Fibroblast of peridontal ligament (primary cell): ENCODE measurements at regions not wholly inside any gene's neighbourhood (a gene's known extent, or its start where the extent isn't known, plus 50 kb on each side); places are given as distances from the start of the nearest gene placed in this dataset.

Experiments
- DNase-seq: peaks from one replicate; pipeline ENCODE4 v3.0.0-alpha.2; 2010; ENCODE audit errors: extremely low read depth

DNA sequence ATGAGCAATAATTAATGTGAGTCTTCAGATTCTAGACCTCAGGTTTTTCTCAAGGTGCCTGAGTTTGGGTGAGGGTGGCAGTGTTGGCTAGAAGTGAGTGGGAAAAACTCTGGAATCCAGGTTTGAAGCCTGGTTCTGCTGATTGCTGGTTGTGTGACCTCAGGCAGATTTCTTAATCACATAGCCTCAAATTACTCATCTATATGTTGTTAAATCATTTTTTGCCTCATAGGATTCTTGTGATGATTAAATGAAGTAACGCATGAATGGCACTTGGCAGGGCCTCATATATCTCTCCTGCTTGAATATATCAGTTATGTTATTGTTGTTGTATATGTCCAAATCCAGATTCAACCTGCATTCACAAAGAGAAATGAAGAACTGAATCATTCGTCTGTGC lies 60.5 kb downstream of the NR2F2 start:
- no peak for DNase-seq

DNA sequence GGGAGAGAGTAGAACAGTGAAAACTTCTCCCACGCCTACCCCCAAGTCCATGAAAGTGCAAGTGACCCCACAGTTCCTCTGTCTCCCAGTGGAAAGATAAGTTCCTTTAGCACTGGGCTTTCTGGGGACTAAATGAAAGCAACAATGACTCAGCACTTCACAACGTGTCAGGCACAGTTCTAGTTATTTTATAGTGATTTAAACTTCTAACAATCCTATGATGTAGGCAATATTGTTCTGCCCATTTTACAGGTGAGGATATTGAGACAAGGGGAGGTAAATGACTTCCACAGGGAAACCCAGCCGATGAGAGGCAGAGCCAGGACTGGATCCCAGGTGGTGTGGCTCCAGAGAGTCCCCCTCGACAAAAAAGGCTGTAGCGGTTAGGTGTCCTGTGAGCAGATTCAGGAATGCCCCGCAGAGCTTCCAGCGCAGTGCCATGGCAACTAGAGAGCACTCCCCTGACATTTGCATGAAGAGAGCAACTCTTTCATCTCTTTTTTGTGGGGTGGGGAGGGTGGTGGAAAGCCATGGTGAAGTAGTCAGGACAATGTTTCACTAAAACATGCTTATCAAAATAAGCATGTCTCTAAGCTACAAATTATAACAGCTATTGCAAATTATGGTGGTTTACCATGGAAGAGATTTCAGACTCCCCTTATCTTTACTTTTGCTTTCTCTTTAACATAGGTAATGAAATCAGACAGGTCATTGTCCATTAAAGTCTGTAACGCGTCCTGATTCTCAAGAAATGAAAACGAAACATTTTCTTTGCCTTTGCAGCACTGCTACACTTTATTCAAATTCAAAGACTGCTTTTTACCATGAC lies 62.1 kb downstream of the NR2F2 start:
- no peak for DNase-seq

DNA sequence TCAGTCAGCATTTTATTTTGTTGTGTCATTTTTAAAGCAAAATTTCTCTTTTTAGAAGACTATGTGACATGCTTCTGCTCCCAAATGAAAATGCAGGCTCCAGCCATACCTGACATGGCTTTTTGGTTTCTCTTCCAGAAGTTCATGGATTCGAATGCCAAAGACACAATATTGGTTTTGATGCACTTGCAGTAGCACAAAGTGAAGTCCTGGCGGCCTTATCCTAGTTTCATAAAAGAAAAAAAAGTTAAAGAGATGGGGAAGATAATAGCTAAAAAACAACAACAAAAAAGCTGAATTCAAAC lies 62.7 kb downstream of the NR2F2 start:
- DNase-seq = no peak

DNA sequence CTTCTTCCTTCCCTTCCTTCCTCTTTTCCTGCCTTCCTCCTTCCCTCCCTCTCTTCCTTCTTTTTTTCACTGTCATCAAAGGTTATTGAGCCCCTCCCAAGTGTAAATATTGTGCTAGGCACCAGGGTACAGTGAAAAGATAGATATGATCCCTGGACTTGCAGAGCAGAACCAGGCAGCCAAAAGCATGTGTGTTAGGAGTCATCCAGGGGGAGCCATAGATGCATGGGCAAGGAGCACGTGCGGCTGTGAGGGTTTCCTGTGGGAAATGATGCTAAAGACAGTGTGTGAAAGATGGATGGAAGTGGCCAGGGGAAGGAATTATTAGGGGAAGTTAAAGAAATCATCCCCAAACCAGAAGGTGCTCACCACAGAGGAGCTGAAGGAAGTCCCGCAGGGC lies 65.2 kb downstream of the NR2F2 start:
- no peak for DNase-seq

DNA sequence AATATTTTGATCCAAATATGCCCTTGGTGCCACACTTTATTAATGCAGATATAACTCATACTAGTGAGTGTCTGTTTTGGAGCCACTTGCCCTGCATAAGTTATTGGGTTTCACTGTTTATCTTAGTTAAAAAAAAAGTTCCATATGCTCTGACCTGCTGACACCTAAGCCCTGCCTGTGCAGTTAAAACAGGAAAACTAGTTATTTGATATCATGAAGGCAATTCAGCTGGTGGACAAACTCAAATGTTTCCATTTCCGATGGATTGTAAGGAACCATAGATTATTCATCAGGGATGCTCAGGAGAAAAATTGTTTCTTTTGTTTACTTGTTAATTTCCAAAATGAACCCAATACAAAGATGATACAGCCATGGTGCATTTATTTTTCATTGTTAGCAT lies 68.3 kb downstream of the NR2F2 start:
- DNase-seq = no peak

DNA sequence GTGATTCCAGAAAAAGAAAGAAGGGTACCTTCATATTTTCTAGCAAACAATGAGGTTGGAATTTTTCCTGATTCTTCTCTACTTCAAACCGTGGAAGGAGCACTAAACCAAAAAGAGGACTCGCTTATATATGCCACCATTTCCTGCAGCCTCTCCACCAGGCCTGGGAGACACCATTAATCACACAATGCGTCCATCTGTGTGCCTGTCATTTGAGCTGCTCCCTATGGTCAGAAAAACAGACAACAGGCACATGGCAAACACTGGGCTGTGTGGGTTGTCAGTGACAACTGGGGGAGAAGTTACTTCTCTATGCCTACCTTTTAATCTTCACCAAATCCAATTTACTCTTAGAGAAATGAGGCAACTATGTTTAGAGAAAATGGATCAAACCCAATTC lies 71.9 kb downstream of the NR2F2 start:
- DNase-seq = no peak

DNA sequence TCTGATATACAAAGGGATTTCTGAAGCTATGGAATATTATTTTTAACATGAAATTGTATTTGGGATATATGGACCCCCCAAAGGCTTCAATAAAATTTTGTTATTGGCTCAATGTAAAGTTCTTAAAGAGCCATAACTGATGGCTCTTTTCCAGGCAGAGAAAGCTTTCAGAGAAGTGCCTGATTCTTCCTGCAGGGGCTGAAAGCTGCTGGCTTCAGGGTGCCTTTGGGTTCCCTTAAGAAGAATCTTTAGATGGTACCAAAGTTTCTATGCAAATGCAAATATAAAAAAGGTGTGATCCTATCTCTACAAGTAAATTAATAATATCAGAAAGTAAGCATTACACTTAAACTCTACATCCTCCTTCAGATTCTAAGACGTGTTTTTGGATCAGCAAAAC lies 72.6 kb downstream of the NR2F2 start:
- DNase-seq = no peak

DNA sequence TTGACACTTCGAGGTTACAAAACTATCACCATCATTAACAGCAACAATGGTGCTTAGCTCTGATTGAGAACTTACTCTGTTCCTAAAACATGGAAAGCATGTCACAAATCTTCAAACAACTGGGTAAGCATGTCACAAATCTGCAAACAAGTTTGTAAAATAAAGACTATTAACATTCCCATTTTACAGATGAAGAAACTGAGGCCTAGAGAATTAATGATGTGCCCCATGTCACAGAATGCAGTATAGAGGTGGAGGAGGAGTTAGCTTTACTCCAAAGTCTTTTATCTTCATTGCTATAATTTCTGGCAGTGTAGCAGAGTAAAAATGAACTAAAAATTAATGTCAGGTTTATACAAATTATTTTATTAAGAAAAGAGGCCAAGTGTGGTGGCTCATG lies 73.4 kb downstream of the NR2F2 start:
- DNase-seq = no peak

DNA sequence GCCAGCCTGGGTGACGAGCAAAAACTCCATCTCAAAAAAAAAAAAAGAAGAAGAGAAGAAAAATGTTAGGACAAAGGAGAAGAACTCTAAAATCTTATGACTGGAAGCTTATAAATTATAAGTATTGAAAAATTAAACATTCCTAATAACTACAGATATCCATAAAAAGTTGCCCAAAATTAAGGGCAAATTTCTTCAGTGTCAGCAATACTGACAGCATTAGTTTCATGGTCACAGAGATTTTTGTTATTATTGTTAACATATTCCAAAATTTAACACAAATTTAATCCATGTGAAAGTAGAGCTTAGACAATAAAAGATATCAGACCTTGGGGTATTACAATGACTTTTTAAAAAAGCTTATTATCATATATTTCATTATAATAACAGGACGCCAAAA lies 74.1 kb downstream of the NR2F2 start:
- DNase-seq = no peak

DNA sequence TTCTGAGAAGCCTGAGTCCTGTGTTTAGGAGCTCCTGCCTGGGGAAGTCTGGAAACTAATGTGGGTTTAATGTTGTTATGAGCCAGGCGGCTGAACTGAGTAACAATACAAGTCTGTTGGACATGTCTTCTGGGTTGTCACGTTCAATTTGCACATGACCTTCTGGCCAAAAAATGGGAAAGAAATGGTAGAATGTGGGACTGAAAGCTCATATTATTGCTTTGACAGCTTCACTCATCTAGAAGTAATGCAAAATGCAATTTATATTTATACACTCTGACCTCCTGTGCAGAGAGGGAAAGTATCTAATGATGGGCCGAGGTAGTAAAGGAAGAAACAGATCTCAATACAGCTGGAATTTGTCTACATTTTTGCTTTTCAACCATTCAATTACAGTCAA lies 75.8 kb downstream of the NR2F2 start:
- no peak for DNase-seq

DNA sequence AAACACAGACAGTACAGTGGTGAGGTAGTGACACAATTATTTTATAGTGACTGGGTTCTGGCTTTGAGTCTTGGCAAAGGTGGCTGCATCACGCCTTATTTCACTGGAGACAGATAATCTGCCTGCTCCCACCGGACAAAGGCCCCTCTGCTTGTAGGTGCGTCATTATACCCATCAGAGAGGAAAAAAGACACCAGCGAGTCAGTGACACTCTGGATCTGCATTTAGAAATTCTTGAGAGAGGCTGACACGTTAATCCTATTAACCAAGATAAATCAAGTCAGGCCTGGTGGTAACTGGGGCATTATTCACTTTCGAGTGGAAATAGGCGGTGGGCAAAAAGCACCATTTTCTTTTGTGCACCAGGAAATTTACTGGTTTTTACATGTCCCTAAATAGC lies 76.2 kb downstream of the NR2F2 start:
- no peak for DNase-seq

DNA sequence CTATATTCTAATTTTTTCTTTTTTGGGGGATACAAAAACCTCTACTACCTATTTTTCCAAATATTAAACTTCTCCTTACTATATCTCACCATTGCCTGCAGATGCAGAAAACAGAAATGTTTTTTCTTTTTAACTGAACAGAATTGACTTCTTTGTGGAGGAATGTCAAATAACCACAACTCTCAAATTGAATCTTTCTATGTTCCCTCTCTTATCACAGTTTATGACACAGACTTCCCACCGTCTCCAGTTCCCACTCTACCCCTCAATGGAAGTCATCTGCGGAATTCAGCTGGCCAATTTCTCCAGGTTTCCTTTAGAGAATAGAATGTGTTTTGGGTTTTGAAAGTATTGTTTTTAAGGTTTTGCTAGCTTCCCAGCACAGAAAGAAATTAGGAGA lies 77.0 kb downstream of the NR2F2 start:
- DNase-seq = no peak

DNA sequence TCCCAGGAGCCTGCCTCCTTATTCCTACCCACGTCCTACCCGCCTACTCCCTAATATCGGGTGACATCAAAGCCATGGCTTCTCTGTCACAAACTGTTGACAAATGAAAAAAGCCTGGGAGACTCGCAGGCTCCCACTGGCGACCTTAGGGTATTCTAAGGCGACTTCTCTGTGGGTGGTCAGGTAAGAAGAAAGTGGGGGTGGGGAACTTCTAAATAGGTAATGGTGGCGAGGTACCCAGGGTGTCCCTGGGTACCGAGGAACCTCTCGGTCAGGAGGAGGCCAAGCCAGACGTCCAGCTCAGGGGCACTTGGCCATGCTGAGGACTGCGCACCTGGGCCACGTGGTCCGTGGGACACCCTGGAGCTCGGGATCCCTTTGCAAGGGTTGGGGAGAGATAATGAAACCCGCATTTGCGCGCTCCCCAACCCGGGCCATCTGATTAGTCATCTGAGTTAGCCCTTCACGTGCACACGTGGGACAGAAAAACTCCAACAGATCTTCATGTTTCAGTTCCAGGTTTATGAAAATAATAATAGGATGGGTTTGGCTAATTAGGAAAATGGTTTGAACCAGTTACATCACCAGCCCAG lies 78.2 kb downstream of the NR2F2 start:
- no peak for DNase-seq

DNA sequence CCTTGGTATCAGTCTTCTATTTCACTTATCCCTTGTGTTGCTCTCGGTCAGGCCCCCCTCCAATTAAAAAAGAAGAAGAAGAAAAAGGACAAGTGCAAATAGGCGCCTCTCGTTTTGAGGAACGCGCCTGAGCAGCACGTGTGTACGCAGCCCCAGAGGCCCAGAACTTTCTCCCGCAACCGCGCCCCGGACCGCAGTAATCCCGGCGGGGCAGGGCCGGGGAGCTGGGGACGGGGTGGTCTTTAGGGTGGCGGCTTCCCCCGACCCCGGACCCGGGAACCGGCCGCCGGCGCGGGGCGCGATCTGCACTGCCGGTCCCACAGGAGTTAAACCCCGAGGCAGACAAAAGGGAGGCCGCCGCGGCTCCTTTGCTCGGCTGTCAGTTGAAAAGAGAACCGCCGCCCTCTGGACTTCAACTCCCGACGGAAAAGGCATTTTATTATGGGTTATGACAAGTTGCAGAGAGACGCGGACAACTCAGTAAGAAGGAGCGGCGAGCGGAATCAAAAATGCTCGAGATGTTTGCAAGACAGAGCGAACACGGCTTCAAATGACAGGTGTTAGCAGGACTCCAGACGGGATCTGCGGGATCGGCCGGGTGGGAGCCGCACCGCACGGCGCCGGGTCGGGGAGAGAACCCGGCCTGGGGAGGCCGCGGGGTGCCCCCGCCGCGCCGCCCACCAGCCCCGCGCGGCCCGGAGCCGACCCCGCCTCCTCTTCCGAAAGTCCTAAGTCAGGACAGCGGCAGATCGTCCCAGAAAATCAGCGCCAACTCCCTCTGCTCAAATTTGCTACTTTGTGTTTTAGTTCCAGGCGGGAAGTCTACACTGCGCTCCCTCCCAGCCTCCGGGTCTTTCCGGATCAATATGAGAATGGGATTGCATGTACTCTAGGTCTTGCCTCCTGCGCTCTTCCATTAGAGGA lies 79.0 kb downstream of the NR2F2 start:
- no peak for DNase-seq

DNA sequence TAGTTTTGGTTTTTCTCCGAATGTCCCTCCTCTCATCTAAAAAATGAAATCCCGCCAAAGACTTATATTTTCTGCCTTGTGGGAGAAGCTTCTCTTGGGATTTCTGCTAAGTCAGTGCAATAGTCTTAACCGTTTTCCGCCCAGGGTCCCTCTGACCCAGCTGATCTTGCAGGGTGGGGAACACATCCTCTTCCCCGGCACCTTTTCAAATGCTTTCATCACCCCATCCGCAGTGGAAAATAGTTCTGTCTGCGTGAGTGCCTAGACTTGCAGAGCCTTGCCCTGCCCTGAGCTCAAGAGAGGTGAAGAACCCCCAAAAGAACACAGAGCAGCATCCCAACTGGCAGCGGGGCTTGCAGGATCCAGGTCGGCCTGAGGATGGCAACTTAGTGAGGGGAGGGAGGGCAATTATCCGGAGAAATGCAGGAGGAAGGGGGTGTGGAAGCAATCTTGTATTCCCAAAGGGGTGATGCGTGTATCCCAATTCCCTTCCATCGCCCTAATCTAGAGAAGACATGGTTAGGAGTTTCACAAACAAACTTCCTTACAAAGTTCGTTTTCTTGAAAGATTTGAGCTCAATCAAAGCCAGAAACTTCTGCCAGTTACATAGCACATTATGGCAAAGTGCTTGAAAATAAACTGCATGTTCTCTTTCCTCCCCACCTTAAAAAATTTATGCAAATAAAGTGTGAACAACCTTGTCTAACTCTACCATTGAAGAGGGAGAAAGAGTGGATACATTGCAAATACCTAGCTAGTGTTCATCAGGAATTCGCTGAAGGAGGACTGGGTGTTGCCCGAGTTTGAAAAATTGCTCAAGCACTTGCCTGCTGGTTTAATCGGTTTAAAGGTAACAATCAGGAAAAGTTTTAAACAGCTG lies 79.9 kb downstream of the NR2F2 start:
- DNase-seq = no peak

DNA sequence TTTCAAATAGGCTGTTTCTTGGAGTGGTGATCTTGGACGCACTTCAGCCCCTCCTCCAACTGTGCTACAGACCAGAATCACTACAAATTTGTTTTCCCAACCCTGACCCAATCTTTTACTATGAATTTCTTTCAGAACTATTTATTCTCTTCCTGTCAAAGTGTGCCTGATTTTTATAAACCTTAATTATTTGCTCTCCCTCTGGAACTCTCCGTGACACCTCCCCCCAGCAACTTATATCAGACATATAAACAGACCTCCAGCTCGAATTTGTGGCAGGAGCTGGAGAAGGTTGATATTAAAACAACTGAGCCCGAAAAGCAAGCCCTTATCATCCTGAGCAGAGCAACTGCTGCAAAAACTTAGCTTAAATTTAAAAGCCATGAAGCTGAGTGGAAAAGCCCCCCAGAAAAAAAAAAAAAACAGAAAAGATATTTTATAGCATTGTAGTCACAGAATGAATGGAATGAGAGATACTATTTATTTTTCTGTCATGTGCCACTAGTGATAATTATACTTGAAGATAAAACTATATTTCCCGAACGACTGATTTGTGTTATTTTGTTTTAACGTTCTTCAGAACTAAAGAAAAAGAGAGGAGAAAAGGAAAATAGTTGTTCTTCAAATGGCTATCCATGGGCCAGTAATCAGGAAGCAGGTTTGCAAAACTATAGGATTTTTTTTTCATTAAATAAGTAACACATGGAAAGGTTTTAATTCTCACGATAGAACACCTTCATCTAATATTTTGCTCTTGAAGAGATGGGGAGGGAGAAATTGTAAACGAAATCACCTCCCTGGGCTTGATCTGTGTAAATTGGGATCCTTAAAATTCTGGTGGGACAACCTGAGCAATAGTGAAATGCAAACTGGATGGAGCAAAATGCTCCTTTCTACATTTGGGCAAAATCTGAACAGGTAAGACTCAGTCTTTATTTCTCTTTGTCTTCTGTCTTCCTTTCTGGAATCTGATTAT lies 80.8 kb downstream of the NR2F2 start:
- DNase-seq = no peak

DNA sequence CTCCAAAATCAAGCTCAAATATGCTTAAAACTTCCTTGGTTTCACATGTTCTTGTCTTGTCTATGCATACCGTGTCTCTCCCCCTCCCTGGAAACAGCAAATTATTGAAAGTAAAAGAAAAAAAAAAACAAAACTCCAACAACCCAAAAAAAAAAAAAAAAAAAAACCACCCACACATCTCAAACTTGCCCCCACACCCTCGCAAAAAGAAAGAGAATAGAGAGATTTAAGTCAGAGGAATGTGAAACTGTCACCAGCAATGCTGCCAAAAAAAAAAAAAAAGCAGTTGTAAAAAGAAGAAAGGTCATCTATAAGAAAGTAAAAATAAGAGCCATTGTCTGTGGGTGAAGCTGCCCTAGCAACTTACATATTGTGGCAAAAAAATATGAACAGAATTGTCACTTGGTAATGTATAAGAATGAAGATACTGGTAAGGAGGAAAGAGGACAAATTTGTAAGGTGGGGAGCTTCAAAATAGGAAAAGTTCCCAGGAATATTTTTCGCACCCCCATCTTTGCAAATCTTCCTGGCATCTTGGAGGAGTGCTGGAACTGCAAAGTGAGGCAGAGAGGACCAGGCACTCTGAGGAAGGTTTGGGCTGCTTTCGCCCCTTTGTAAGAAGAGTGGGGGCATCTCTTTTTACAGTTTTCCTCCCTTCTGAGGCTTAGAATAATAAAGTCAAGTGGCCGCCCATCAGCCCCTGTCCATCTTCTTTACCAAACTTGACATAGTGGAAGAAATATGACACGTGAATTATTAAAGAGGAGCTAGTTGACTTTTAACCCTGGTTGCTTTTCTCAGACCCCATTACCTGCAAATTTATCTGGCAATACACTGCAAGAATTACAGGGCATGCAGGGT lies 81.8 kb downstream of the NR2F2 start:
- no peak for DNase-seq

DNA sequence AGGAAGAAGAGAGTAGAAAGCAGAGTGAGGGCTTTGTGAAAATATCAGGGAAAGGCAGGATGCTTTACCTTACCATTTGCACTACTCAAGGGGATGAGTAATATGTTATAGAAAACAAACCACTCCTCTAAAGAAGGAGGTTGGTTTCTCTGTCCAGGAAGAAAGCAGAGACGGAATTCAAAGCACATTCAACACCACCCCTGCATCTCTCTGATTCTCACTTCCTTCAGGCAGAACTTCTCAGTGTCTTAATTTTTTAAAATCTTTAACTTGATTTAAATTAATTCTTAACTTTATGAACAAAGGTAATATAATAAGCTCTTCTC lies 82.4 kb downstream of the NR2F2 start:
- DNase-seq = no peak

DNA sequence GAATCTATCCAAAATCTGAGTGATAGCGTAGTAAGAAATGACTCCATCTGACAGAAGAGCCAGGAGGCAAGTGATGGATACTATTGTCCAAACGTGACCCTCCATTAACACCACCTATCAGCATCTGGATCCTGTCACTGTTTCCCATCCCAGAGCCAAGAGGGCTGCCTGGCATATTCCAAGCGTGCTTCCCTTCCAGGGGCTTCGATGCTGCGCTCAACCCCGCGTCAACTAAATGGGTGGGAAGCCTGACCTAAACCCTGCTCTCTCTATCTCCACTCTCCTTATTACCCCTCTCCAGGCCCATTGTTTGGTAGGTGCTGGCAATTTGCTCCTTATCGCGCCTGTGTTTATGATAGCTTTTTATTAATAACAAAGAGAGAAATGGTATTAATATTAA lies 83.2 kb downstream of the NR2F2 start:
- no peak for DNase-seq

DNA sequence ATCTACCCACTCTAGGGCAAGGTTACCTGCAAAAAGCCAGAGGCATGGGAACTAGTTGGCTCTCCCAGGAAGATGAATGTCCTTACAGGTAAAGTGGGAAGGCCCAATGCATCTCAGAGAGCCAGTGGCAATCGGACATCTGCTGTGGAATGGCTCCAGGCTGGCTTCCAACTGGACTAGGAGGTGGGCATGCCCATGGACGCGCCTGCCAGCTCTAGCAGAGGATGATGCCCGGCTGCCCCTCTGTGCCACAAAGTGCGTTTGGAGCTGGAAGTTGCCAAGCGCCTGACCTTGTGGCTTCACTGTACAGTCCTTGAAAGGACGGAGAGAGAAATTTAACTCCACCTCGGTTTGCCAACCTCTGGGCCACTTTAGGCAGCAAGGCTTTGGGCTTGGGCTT lies 84.4 kb downstream of the NR2F2 start:
- DNase-seq = no peak
